ENCODE measurements at regions not wholly inside any gene's neighbourhood (a gene's known extent, or its start where the extent isn't known, plus 50 kb on each side); places are given as distances from the start of the nearest gene placed in this dataset.
"Not testable (repeated sequence)": the region's sequence is repeated elsewhere in the genome, so short reads cannot be mapped to it uniquely, and the experiment has no call there.

DNA sequence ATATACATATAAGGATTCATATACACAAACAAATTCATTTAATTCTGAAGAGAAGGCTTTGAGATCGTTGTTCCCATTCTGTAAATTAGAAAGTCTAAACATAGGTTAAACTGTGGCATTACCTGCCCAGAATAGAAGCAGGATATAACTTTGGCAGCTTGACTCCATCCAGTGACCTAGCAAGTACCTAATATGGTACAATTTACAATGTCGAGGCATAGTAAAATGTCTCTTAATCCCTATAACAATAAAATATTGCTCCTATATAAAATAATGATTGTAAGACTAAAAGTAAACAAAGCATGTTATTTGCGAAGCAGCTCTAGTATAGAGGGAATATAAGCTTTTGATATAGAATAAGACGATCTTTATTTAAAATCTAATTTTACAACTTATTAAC, 756.0 kb downstream of the LUZP2 start:
- Histone ChIP-seq H3K9ac (ENCODE audit: low read depth, low read length) (no peak overlapping the region), H3K36me3 (ENCODE audit: insufficient read depth, low read length) (no peaks in the 10 kb centered on the region), H3K9me3 (ENCODE audit: control insufficient read depth, insufficient read depth, low read length) (no peaks in the 10 kb centered on the region), H3K4me1 (ENCODE audit: insufficient read depth, low read length) (no peaks in the 10 kb centered on the region)

DNA sequence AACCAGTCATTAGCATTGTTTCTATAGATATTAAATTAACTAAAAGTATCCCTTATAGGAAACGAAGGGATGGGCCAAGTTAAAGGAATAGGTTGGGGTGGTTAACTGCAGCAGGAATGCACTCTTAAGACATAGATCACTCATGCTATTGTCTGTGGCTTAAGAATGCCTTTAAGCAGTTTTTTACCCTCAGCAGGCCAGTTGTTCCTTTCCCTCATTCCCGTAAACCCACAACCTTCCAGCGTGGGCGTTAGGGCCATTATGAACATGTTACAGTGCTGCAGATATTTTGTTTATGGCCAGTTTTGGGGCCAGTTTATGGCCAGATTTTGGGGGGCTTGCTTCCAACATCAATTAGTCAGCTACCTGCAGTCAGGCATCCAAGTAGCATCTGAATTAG, 767.0 kb downstream of the LUZP2 start:
- not testable (repeated sequence) for H3K36me3 ChIP-seq (ENCODE audit: insufficient read depth, low read length); H3K9ac ChIP-seq (ENCODE audit: low read depth, low read length); H3K9me3 ChIP-seq (ENCODE audit: control insufficient read depth, insufficient read depth, low read length); H3K4me1 ChIP-seq (ENCODE audit: insufficient read depth, low read length)

DNA sequence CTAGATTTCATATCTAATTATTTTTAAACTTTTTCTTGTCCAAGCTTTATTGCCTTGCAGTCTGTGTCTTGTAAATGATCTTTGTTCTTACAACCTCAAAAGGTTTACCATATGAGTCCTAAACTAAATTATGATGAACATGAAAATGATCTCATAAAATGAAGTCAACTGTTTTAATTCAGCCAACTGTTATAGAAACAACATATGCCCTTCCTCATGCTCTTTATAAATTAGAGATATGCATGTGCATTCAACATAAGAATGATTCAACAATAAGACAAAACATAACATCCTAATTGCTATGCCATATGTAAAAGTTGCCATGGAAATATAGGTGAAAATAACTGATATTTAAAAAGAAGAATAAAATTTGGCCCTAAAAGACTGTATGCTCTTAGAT, 774.4 kb downstream of the LUZP2 start:
- Histone ChIP-seq H3K9me3 (ENCODE audit: control insufficient read depth, insufficient read depth, low read length) (no peaks in the 10 kb centered on the region), H3K36me3 (ENCODE audit: insufficient read depth, low read length) (no peaks in the 10 kb centered on the region), H3K9ac (ENCODE audit: low read depth, low read length) (no peak overlapping the region), H3K4me1 (ENCODE audit: insufficient read depth, low read length) (no peaks in the 10 kb centered on the region)

DNA sequence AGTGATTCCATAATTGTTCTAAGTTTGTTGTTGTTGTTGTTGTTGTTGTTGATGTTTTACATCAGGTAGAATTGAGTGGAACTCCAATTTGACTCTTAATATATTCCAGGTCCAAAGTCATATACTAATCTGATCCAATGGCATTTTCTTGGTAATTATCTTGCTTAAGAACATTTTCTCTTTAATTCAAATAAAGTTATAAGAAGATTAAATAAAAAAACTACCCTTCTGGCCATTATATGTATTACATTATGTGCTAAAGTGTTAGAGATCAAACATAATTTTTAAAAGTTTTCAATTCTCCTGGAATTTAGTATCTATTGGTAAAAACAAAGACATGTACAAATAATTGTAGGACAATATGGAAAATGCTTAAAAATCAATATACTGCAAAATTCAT, 775.4 kb downstream of the LUZP2 start:
- H3K9ac ChIP-seq (ENCODE audit: low read depth, low read length): no peak overlapping the region
- H3K9me3 ChIP-seq (ENCODE audit: control insufficient read depth, insufficient read depth, low read length): no peaks in the 10 kb centered on the region
- no peaks in the 10 kb centered on the region for H3K4me1 ChIP-seq (ENCODE audit: insufficient read depth, low read length)
- no peaks in the 10 kb centered on the region for H3K36me3 ChIP-seq (ENCODE audit: insufficient read depth, low read length)

DNA sequence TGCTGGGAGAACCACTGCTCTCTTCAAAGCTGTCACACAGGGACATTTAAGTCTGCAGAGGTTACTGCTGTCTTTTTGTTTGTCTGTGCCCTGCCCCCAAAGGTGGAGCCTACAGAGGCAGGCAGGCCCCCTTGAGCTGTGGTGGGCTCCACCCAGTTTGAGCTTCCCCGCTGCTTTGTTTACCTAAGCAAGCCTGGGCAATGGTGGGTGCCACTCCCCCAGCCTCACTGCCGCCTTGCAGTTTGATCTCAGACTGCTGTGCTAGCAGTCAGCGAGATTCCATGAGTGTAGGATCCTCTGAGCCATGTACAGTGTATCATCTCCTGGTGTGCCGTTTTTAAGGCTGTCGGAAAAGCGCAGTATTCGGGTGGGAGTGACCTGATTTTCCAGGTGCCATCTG, 784.0 kb downstream of the LUZP2 start:
- H3K9ac ChIP-seq (ENCODE audit: low read depth, low read length); H3K36me3 ChIP-seq (ENCODE audit: insufficient read depth, low read length); H3K4me1 ChIP-seq (ENCODE audit: insufficient read depth, low read length); H3K9me3 ChIP-seq (ENCODE audit: control insufficient read depth, insufficient read depth, low read length): not testable (repeated sequence)

DNA sequence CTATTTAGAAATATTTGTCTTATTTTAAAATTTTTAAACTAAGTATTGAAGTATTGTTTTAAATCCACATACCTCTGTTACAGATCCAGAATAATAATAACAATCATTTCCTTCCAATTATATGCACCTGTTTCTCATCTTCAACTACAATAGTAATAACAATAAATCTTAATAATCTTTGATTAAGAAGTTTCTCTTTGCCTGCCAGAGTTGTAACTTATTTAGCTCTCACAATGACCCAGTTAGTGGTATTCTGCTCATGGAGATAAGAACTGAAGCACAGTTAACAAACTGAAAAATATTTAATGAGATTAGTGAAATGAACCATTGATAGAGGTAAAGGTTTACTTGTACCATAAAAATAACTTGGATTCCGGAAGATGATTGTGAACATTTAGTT, 796.3 kb downstream of the LUZP2 start:
- H3K36me3 ChIP-seq (ENCODE audit: insufficient read depth, low read length): no peaks in the 10 kb centered on the region
- H3K4me1 ChIP-seq (ENCODE audit: insufficient read depth, low read length): no peaks in the 10 kb centered on the region
- H3K9ac ChIP-seq (ENCODE audit: low read depth, low read length): no peak overlapping the region
- no peaks in the 10 kb centered on the region for H3K9me3 ChIP-seq (ENCODE audit: control insufficient read depth, insufficient read depth, low read length)

DNA sequence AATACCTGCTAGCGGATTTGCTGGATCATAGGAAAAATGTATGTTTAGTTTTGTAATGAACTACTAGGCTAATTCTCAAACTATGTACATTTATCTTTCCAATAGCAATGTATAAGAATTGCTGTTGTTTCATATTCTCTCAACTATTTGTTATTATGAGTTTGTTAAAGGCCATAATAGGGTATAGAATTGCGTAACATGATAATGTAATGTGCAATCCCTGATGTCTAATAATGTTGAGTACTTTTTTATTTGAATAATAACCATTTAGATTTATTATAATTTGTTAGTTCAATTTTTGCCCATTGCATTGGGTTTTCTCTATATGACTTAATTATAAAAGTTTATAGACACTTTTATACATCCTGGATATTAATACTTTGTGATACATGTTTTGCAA, 801.6 kb downstream of the LUZP2 start:
- no peaks in the 10 kb centered on the region for H3K36me3 ChIP-seq (ENCODE audit: insufficient read depth, low read length)
- H3K9ac ChIP-seq (ENCODE audit: low read depth, low read length): no peak overlapping the region
- no peaks in the 10 kb centered on the region for H3K4me1 ChIP-seq (ENCODE audit: insufficient read depth, low read length)
- H3K9me3 ChIP-seq (ENCODE audit: control insufficient read depth, insufficient read depth, low read length): no peaks in the 10 kb centered on the region

DNA sequence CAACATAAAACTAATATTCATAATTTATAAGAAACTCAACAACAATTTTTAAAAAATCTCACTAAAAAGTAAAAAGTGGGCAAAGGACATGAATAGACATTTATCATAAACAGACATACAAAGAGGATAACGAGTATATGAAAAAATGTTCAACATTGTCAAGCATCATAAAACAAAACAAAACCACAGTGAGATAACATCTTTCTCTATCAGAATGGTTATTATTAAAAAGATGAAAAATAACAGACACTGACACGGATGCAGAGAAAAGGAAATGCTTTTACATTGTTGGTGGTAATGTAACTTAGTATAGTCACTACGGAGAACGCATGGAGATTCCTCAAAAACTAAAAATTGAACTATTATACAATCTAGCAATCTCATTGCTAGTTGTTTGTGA, 813.0 kb downstream of the LUZP2 start:
- H3K9me3 ChIP-seq (ENCODE audit: control insufficient read depth, insufficient read depth, low read length): no peaks in the 10 kb centered on the region
- H3K9ac ChIP-seq (ENCODE audit: low read depth, low read length): no peak overlapping the region
- H3K36me3 ChIP-seq (ENCODE audit: insufficient read depth, low read length): no peaks in the 10 kb centered on the region
- no peaks in the 10 kb centered on the region for H3K4me1 ChIP-seq (ENCODE audit: insufficient read depth, low read length)

DNA sequence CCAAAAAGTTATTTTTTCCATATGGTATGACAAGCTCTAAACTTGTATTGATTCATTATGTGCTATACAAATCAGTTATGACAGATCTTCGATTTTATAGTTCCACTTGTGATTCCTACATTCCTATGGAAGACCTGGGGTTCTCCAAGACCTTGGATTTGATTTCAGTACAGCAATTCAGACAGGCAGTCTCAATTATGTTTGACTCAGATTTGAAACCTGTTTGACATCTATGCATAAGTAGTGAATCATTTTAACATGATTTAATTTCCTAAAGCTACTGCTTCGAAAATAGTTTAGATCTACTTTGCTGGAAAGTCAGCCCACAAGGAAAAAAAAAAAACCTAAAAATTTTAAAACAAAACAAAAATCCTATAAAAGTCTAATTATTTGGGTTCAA, 820.4 kb downstream of the LUZP2 start:
- Histone ChIP-seq H3K9ac (ENCODE audit: low read depth, low read length) (no peak overlapping the region), H3K9me3 (ENCODE audit: control insufficient read depth, insufficient read depth, low read length) (no peaks in the 10 kb centered on the region), H3K36me3 (ENCODE audit: insufficient read depth, low read length) (no peaks in the 10 kb centered on the region), H3K4me1 (ENCODE audit: insufficient read depth, low read length) (no peaks in the 10 kb centered on the region)

DNA sequence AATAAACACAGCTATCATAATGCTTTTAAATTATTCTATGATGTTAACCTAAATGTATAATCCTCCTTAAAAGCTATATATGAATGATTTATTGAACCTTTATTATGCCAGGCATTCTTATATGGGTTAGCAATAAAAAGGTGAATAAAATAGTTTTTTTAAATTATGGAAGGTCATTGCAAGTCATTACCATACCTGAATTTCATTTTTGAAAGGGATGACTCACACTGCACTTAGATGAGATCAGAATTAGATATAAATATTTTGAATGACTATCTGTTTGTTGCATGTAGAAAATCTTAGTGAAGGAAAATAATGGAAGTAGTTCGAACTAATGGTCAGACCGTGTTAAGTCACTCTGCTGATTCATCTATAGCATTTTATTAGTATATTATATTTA, 822.3 kb downstream of the LUZP2 start:
- Histone ChIP-seq H3K9me3 (ENCODE audit: control insufficient read depth, insufficient read depth, low read length) (no peaks in the 10 kb centered on the region), H3K4me1 (ENCODE audit: insufficient read depth, low read length) (no peaks in the 10 kb centered on the region), H3K9ac (ENCODE audit: low read depth, low read length) (no peak overlapping the region), H3K36me3 (ENCODE audit: insufficient read depth, low read length) (no peaks in the 10 kb centered on the region)

DNA sequence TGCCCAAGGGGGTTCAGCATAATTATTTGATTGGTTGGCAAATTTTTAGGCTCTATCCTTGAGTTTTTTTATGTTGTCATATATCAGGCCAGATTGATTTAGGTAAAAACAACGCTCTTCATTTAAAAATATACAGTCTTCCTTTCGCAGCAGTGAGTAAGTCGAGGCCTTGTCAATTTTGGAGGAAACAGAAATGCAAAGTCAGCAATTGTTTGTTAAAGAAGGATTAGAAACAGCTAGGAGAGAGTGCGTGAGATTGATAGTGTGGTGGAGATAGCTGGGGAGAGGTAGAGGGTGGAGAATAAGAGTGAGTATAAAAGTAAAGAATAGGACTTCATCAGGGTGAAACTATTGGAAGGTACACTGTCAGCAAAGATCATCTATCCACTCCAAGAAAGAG, 830.8 kb downstream of the LUZP2 start:
- Histone ChIP-seq H3K9ac (ENCODE audit: low read depth, low read length) (no peak overlapping the region), H3K36me3 (ENCODE audit: insufficient read depth, low read length) (no peaks in the 10 kb centered on the region), H3K4me1 (ENCODE audit: insufficient read depth, low read length) (no peaks in the 10 kb centered on the region), H3K9me3 (ENCODE audit: control insufficient read depth, insufficient read depth, low read length) (no peaks in the 10 kb centered on the region)

DNA sequence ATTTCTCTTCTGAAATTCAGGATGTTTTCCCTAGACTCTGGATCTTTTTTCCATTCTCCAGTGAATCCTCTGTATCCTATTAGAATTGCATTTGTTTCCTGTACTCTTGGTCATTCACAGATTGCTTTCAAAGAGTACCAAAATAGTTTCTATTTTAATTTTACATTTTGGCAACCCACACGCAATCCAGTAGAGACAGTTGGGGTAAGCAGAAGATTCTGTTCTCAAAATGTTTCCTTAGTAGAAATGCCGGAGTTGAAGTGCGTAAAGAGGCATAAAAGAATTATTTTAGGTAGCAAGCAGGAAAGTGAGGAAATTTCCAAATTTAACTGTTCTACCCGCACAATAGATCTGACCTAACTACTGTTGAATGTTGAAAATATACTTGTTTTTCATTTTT, 842.4 kb downstream of the LUZP2 start:
- H3K9me3 ChIP-seq (ENCODE audit: control insufficient read depth, insufficient read depth, low read length): no peaks in the 10 kb centered on the region
- no peak overlapping the region for H3K9ac ChIP-seq (ENCODE audit: low read depth, low read length)
- no peaks in the 10 kb centered on the region for H3K36me3 ChIP-seq (ENCODE audit: insufficient read depth, low read length)
- H3K4me1 ChIP-seq (ENCODE audit: insufficient read depth, low read length): no peaks in the 10 kb centered on the region

DNA sequence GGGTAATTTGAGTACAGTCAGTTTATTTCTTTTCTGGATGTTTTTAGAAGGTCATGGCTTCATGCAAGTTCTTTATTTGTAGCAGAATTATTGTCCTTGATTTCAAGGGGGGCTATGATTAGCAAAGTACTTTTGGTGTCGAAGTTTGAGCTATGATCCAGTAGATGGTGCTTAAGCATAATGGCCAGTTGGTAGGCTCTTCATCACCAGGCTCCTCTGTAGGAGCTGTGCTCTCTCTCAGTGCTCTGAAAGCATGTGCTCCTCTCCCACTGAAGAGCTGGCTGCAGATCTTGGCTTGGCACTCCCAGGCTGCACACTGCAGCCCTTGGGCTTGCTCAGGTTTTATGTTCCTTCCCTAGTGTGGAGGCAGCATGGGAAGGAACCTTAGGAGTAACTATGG, 852.7 kb downstream of the LUZP2 start:
- Histone ChIP-seq H3K36me3 (ENCODE audit: insufficient read depth, low read length) (no peaks in the 10 kb centered on the region), H3K9me3 (ENCODE audit: control insufficient read depth, insufficient read depth, low read length) (no peaks in the 10 kb centered on the region), H3K9ac (ENCODE audit: low read depth, low read length) (no peak overlapping the region), H3K4me1 (ENCODE audit: insufficient read depth, low read length) (no peaks in the 10 kb centered on the region)

DNA sequence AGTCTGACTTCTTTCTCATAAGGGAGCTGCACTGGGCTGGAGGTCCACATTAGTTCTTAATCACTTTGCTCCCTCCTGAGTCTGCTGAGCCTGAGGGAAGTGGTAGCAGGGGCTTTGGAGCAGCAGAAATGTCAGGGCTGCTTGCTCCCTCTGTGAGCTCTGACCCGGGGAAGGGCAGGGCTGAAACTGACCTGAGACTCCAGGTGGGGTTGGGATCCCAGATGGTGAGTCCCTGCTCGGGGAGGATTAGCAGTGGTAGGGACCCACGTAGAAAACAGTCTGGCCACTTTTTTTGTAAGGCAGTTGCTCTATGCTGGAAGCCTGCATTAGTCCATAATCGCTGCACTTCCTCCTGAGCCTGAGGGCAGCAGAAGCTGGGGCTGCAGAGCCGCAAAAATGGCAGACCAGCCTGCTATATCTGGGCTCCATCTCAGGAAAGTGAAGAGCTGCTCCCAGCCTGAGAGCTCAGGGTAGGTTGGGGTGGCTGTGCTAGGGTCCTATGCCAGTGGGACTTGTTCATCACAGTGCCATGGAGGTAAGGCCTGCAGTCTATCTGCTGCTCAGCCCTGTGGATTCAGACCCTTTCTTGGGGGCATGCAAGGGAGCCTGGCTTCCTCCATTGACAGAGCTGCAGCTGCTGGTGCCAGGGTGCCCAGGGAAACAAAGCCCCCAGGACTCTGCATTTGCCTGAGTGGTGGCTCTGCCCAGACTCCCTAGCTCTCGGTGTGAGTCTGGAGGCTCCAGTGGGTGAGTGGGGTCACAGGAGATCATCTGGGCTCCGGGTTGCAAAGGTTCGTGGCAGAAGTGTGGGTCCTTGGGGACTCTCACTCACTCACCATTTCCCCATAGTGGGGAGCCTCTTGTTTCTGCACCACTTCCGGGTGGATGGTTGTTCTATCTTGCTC, 854.3 kb downstream of the LUZP2 start:
- Histone ChIP-seq H3K4me1 (ENCODE audit: insufficient read depth, low read length) (no peaks in the 10 kb centered on the region), H3K9ac (ENCODE audit: low read depth, low read length) (no peak overlapping the region), H3K9me3 (ENCODE audit: control insufficient read depth, insufficient read depth, low read length) (no peaks in the 10 kb centered on the region), H3K36me3 (ENCODE audit: insufficient read depth, low read length) (no peaks in the 10 kb centered on the region)

DNA sequence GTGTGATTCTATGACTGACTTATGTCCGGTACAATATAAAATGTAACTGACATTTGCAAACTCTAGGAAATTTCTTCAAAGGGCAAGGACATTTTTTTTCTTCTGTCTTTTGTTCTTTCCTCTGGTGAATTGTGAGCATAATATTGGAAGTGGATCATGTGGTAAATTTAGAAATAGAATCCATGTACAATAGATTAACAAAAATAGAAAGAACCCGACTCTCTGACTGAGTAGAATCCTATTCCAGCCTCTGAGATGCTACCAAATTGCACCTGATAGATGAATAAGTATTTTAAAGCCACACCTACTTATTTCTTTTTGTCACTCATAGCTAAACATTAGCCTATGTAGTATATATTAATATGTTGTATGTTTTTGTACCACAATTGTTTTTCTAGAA, 860.3 kb downstream of the LUZP2 start:
- Histone ChIP-seq H3K4me1 (ENCODE audit: insufficient read depth, low read length) (no peaks in the 10 kb centered on the region), H3K9me3 (ENCODE audit: control insufficient read depth, insufficient read depth, low read length) (no peaks in the 10 kb centered on the region), H3K9ac (ENCODE audit: low read depth, low read length) (no peak overlapping the region), H3K36me3 (ENCODE audit: insufficient read depth, low read length) (no peaks in the 10 kb centered on the region)

Data from ES-I3 (cell line).